NCI-H1417 (cell line): ENCODE measurements at regions not wholly inside any gene's neighbourhood (a gene's known extent, or its start where the extent isn't known, plus 50 kb on each side); places are given as distances from the start of the nearest gene placed in this dataset.

Experiments
- DNase-seq, 3 experiments: peaks; one replicate each; lab custom pipeline; 2025; lab: John Stamatoyannopoulos, UW

- DNase-seq: no peak
These were observed 94.6 kb downstream of the HAPSTR1 start for GRCh38 chr16:9186061-9186460.

GRCh38 chr16:9188721-9189120, 97.3 kb downstream of the HAPSTR1 start:
- no peak for DNase-seq

- DNase-seq: no peak
These were observed 99.9 kb downstream of the HAPSTR1 start for GRCh38 chr16:9191274-9191850.

DNA sequence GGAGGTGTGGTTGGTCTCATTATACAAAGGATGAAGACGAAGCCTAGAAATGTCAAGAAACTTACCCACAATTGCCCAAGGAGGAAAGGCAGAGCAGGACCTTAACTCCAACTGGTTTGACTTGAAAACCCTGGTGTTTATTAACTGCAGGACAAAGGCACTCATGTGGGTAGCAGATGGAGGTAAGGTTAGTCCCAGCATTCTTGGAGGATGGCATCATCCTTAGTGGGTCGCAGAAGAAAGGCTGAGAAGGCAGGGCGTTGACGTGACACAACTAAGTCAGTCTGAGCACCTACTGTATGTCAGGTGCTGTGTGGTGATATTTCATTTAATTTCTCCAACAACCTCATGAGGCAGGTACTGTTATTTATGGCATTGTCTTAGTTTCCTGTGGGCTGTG, 101.3 kb downstream of the HAPSTR1 start:
- DNase-seq: no peak

GRCh38 chr16:9195287-9195686, 103.8 kb downstream of the HAPSTR1 start:
- no peak for DNase-seq

- DNase-seq: no peak
These were observed 106.7 kb downstream of the HAPSTR1 start for GRCh38 chr16:9197957-9198661.

GRCh38 chr16:9199311-9199710, 107.9 kb downstream of the HAPSTR1 start:
- no peak for DNase-seq

- no peak for DNase-seq
These were observed 108.3 kb downstream of the HAPSTR1 start for GRCh38 chr16:9199751-9200150.

DNA sequence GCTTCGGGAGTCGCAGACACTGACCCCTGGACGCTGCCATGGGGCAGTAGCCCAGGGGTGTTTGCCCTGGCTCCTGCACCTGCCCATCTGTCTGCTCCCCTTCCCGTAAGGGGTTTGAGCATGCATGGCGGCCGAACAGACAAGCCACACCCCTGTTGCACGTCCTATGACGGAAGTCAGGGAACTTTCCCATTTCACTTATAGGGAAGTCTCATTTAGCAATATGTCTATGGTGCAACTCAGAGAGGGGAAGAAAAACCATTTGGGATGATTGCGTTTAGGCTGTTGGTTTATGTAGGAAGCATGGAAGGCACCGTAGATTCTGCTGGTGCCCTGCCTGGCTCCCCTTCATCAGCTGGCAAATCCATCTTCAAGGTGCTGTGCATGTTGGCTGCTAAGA, 112.5 kb downstream of the HAPSTR1 start:
- no peak for DNase-seq

- no peak for DNase-seq
These were observed 114.2 kb downstream of the HAPSTR1 start for GRCh38 chr16:9205661-9206060.

GRCh38 chr16:9206156-9206555, 114.7 kb downstream of the HAPSTR1 start:
- DNase-seq: peak in 1 of 3 experiments; percentile 3

GRCh38 chr16:9212621-9213020, 121.2 kb downstream of the HAPSTR1 start:
- no peak for DNase-seq

GRCh38 chr16:9219813-9220212, 128.4 kb downstream of the HAPSTR1 start:
- no peak for DNase-seq

DNA sequence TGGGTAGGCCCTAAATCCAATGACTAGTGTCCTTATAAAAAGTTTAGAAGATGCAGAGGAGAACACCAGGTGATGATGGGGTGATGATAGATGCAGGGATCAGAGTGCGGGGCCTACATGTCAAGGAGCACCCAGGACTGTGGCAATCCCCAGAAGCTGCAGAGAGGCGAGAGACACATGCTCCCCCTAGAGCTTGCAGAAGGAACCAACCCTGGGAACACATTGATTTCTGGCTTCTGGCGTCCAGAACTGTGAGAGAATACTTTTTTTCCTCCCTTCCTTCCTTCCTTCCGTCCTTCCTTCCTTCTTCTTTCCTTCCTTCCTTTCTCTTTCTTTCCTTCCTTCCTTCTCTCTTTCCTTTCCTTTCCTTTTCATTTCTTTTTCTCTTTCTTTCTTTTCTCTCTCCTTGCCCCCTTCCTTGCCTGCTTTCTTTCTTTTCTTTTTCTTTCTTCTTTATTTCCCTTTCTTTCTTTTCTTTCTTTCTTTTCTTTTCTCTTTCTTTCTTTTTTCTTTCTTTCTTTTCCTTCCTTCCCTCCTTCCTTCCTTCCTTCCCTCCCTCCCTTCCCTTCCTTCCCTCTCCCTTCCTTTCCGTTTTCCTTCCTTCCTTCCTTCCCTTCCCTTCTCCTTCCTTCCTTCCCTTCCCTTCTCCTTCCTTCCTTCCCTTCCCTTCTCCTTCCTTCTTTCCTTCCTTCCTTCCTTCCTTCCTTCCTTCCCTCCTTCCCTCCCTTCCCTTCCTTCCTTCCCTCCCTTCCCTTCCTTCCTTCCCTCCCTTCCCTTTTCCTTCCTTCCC, 134.3 kb downstream of the HAPSTR1 start:
- peak in 1 of 3 experiments; percentile 1 for DNase-seq

DNA sequence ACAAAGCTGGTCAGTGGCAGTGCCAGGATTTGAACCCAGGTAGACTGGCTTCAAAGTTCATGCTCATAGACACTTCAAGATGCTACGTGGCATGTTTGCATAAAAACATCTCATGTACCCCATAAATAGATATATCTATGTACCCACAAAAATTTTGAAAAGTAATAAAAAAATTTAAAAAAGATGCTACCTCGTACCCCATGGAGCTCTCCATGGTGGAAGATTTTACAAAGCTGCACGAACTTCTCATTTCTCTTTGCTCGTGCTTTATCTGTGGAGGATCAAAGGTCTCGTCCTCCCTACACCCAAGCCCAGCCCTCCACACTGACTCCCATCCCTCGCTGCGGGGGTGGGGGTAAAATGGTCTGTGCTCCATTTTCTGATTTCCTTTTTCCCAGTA, 135.5 kb downstream of the HAPSTR1 start:
- DNase-seq: no peak

- no peak for DNase-seq
These were observed 139.6 kb downstream of the HAPSTR1 start for GRCh38 chr16:9231039-9231438.

GRCh38 chr16:9232102-9232770, 140.8 kb downstream of the HAPSTR1 start:
- DNase-seq: peak in 1 of 3 experiments; percentile 14

DNA sequence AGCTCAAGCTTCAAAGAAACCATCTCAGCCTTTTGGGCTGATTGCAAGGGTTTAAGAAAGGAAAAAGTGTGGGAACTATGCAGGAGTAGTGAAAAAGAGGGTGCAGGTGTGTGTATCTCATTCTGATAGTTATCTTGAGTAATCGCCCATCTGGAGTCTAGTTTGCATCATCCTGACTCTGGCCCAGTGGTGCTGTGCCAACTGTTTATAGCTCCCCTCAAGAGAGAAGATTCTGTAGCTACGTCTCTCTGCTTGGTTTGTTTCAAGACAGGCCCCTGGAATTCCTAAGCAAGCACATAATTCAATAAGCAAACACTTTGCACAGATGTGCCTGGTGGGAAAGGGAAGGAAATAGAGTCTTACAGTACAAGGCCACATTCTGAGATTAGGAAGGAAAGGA, 144.4 kb downstream of the HAPSTR1 start:
- DNase-seq: no peak

DNA sequence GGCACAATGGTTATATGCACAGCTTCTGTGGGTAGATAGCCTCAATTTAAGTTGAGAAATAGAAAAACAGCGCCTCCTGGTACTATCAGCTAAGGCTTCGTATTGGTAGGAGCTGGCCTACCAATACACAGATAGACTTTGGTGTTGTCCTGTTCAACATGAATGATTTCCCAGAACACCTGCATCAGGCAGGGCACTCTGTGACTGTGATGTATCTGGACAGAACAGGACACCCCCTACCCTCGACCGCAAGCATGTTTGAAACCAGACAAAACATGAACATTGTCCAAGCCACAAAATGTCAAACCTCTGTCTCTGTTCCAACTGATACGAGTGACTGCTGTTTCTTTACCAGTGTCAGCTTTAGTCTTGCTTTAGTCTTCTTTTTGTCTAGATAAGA, 144.9 kb downstream of the HAPSTR1 start:
- no peak for DNase-seq

GRCh38 chr16:9238346-9238745, 146.9 kb downstream of the HAPSTR1 start:
- no peak for DNase-seq

- DNase-seq: no peak
These were observed 149.7 kb downstream of the HAPSTR1 start for GRCh38 chr16:9241177-9241576.

DNA sequence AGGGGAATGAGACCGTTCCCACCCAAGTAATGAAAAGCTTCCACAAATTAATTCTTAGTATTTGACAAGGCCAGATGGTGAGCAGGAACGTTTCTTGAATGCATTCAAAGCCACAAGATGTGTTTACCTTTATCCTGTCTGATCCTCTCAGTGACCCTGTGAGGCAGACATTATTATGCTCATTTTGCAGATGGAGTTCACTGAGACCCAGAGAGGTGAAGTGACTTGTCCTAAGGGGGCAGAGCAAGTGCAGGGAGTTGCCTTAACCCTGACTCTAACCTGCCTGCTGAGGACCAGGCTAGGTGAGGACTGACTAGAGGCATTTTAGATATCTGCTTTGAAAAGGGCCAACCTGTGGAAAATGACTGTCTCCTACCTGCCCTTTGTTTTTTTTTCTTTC, 156.7 kb downstream of the HAPSTR1 start:
- DNase-seq: no peak

GRCh38 chr16:9249534-9249933, 158.1 kb downstream of the HAPSTR1 start:
- DNase-seq: no peak
